GM23338 (cell line): ENCODE measurements at regions not wholly inside any gene's neighbourhood (a gene's known extent, or its start where the extent isn't known, plus 50 kb on each side); places are given as distances from the start of the nearest gene placed in this dataset.

Experiments
- ATAC-seq: fragments of 200-7000 bp; cut with Tn5 transposase; 3 replicates; pipeline ENCODE4 v1.9.1; 2020
- DNase-seq: peaks from one replicate; pipeline ENCODE4 v3.0.0-alpha.2; 2015; ENCODE audit warnings: low spot score
- H2AFZ ChIP-seq: fragments of 200-600 bp; sonication (generic); 2 replicates; pipeline ENCODE4 v1.8.0; 2016; ENCODE audit warnings: antibody characterized with exemption, mild to moderate bottlenecking, moderate library complexity
- H3F3A ChIP-seq: fragments of 200-600 bp; sonication (generic); replicated peaks from 2 replicates; pipeline ENCODE4 v1.8.0; 2017; ENCODE audit warnings: antibody characterized with exemption, mixed run types, low read depth
- H3K27ac ChIP-seq: fragments of 200-600 bp; sonication (generic); 2 replicates; pipeline ENCODE4 v1.6.1; 2016; ENCODE audit warnings: low read depth
- H3K27me3 ChIP-seq: fragments of 200-600 bp; sonication (generic); 2 replicates; pipeline ENCODE4 v1.8.0; 2016; ENCODE audit warnings: mild to moderate bottlenecking, mixed run types, moderate library complexity; ENCODE audit not compliant: insufficient read depth
- H3K36me3 ChIP-seq: fragments of 200-600 bp; sonication (generic); 2 replicates; pipeline ENCODE4 v1.8.0; 2016; ENCODE audit warnings: mild to moderate bottlenecking; ENCODE audit not compliant: insufficient read depth
- H3K4me1 ChIP-seq: fragments of 200-600 bp; sonication (generic); 2 replicates; pipeline ENCODE4 v1.8.0; 2016; ENCODE audit warnings: mild to moderate bottlenecking, moderate library complexity; ENCODE audit not compliant: insufficient read depth
- H3K4me2 ChIP-seq: fragments of 200-600 bp; sonication (generic); 2 replicates; pipeline ENCODE4 v1.7.1; 2017; ENCODE audit warnings: mixed run types
- H3K4me3 ChIP-seq: fragments of 200-600 bp; sonication (generic); 2 replicates; pipeline ENCODE4 v1.6.1; 2016; ENCODE audit warnings: mixed run types
- H3K79me2 ChIP-seq: fragments of 200-600 bp; sonication (generic); replicated peaks from 2 replicates; pipeline ENCODE4 v1.8.0; 2017; ENCODE audit warnings: mild to moderate bottlenecking; ENCODE audit not compliant: insufficient read depth
- H3K9me2 ChIP-seq: fragments of 200-600 bp; sonication (generic); 2 replicates; pipeline ENCODE4 v1.8.0; 2017; ENCODE audit not compliant: insufficient read depth
- H4K20me1 ChIP-seq: fragments of 200-600 bp; sonication (generic); replicated peaks from 2 replicates; pipeline ENCODE4 v1.8.0; 2017; ENCODE audit warnings: mild to moderate bottlenecking; ENCODE audit not compliant: insufficient read depth
- H3K27ac Mint-ChIP-seq: 2 replicates; pipeline ENCODE4 v1.8.0; 2020; ENCODE audit warnings: inconsistent platforms, mild to moderate bottlenecking, moderate library complexity, mixed read lengths
- H3K27me3 Mint-ChIP-seq: 3 replicates; pipeline ENCODE4 v1.8.0; 2022; ENCODE audit warnings: low read depth, mild to moderate bottlenecking, moderate library complexity, mixed read lengths, inconsistent platforms; ENCODE audit not compliant: insufficient read depth, poor library complexity
- H3K36me3 Mint-ChIP-seq: 3 replicates; pipeline ENCODE4 v1.8.0; 2021; ENCODE audit warnings: low read depth, mild to moderate bottlenecking, inconsistent platforms, moderate library complexity, mixed read lengths
- H3K4me1 Mint-ChIP-seq: 3 replicates; pipeline ENCODE4 v1.8.0; 2020; ENCODE audit warnings: mild to moderate bottlenecking, inconsistent platforms, mixed read lengths
- H3K4me3 Mint-ChIP-seq: 3 replicates; pipeline ENCODE4 v1.8.0; 2021; ENCODE audit warnings: moderate library complexity, mild to moderate bottlenecking, inconsistent platforms, mixed read lengths
- H3K9me3 Mint-ChIP-seq: 3 replicates; pipeline ENCODE4 v1.8.0; 2020; ENCODE audit warnings: moderate library complexity, mild to moderate bottlenecking, inconsistent platforms, mixed read lengths
- CTCF ChIP-seq, 2 experiments: fragments of 200-600 bp in 1 of 2; sonication (generic) in 1 of 2; conservative IDR thresholded peaks; 2 replicates each; pipeline versions ENCODE4 v1.5.1 to v1.6.1; 2016 to 2017; ENCODE audit warnings: antibody characterized with exemption in 2 of 2, low read depth in 2 of 2, mild to moderate bottlenecking in 2 of 2, moderate library complexity in 1 of 2
- ETS1 ChIP-seq: IDR thresholded peaks from 2 replicates; pipeline ENCODE4 v1.6.1; 2016; ENCODE audit warnings: antibody characterized with exemption
- EZH2 ChIP-seq: fragments of 200-600 bp; sonication (generic); IDR thresholded peaks from one replicate; pipeline ENCODE4 v1.8.0; 2017; ENCODE audit warnings: antibody characterized with exemption, mild to moderate bottlenecking, low read depth; ENCODE audit not compliant: unreplicated experiment
- EZH2phosphoT487 ChIP-seq: fragments of 200-600 bp; sonication (generic); IDR thresholded peaks from one replicate; pipeline ENCODE4 v1.8.1; 2018; ENCODE audit warnings: antibody characterized with exemption; ENCODE audit not compliant: unreplicated experiment
- JUNB ChIP-seq: IDR thresholded peaks from one replicate; pipeline ENCODE4 v1.6.1; 2016; ENCODE audit warnings: antibody characterized with exemption; ENCODE audit not compliant: unreplicated experiment
- NANOG ChIP-seq: IDR thresholded peaks from 2 replicates; pipeline ENCODE4 v1.6.1; 2016; ENCODE audit warnings: antibody characterized with exemption, borderline replicate concordance
- POLR2AphosphoS5 ChIP-seq: IDR thresholded peaks from 2 replicates; pipeline ENCODE4 v1.6.1; 2016; ENCODE audit warnings: antibody characterized with exemption, low read depth
- REST ChIP-seq: IDR thresholded peaks from one replicate; pipeline ENCODE4 v1.6.1; 2018; ENCODE audit warnings: antibody characterized with exemption; ENCODE audit not compliant: unreplicated experiment
- STAT1 ChIP-seq: IDR thresholded peaks from one replicate; pipeline ENCODE4 v1.6.1; 2016; ENCODE audit warnings: antibody characterized with exemption; ENCODE audit not compliant: unreplicated experiment
- ZNF114 ChIP-seq: fragments of 250-450 bp; sonication (Bioruptor Pico); IDR thresholded peaks from 2 replicates; pipeline ENCODE4 v1.5.0; 2020; ENCODE audit warnings: mild to moderate bottlenecking, moderate library complexity
- ZNF331 ChIP-seq: fragments of 250-450 bp; sonication (Bioruptor Pico); IDR thresholded peaks from 2 replicates; pipeline ENCODE4 v1.5.0; 2020; ENCODE audit warnings: low read depth, mild to moderate bottlenecking, moderate library complexity
- ZNF462 ChIP-seq: fragments of 250-450 bp; sonication (Bioruptor Pico); IDR thresholded peaks from 2 replicates; pipeline ENCODE4 v1.5.0; 2020; ENCODE audit warnings: mild to moderate bottlenecking, moderate library complexity

GRCh38 chr12:59472273-59472672, 123.6 kb upstream of the SLC16A7 start (continued):
- TF ChIP-seq ZNF462 (CRISPR knock-in tag) (no peak), ZNF114 (CRISPR knock-in tag) (no peak), POLR2AphosphoS5 (no peak), STAT1 (no peak)

- Histone ChIP-seq H3K4me1 (no peaks in the 10 kb centered on the region), H3K4me3 (no peak overlapping the region), H3K36me3 (no peaks in the 10 kb centered on the region), H3K9me2 (no peaks in the 10 kb centered on the region), H4K20me1 (no peaks in the 10 kb centered on the region), H3K27ac (no peak overlapping the region), H3K79me2 (no peaks in the 10 kb centered on the region), H3K4me2 (no peak overlapping the region), H3F3A (no peaks in the 10 kb centered on the region), H3K27me3 (no peaks in the 10 kb centered on the region), H2AFZ (peak overlapping the region; percentile 1; the same call in 1 of the 2 replicates)
- Mint-ChIP-seq H3K9me3 (no peaks in the 10 kb centered on the region), H3K4me3 (no peak overlapping the region), H3K36me3 (no peaks in the 10 kb centered on the region), H3K27ac (no peak overlapping the region; the same call in 1 of the 2 replicates), H3K4me1 (peaks cover 10% of the 10 kb centered on the region; the same call in 2 of the 3 replicates), H3K27me3 (no peaks in the 10 kb centered on the region)
- DNase-seq (peak; percentile 11), ATAC-seq (no peak)
- no peak for TF ChIP-seq ZNF114 (CRISPR knock-in tag)
- TF ChIP-seq ZNF331 (CRISPR knock-in tag): no peak
- TF ChIP-seq POLR2AphosphoS5: no peak
- TF ChIP-seq REST: no peak
- TF ChIP-seq CTCF (conservative IDR thresholded peaks at IDR 0.05; ENCODE audit: low read depth in 2 of 2): no peak
- no peak for TF ChIP-seq NANOG
- TF ChIP-seq EZH2: no peak
- no peak for TF ChIP-seq JUNB
- TF ChIP-seq ETS1: no peak
- no peak for TF ChIP-seq EZH2phosphoT487
Observed at GRCh38 chr12:59459966-59460660, 135.7 kb upstream of the SLC16A7 start.
